ENCODE measurements at regions not wholly inside any gene's neighbourhood (a gene's known extent, or its start where the extent isn't known, plus 50 kb on each side); places are given as distances from the start of the nearest gene placed in this dataset.
"Not testable (repeated sequence)": the region's sequence is repeated elsewhere in the genome, so short reads cannot be mapped to it uniquely, and the experiment has no call there.

DNA sequence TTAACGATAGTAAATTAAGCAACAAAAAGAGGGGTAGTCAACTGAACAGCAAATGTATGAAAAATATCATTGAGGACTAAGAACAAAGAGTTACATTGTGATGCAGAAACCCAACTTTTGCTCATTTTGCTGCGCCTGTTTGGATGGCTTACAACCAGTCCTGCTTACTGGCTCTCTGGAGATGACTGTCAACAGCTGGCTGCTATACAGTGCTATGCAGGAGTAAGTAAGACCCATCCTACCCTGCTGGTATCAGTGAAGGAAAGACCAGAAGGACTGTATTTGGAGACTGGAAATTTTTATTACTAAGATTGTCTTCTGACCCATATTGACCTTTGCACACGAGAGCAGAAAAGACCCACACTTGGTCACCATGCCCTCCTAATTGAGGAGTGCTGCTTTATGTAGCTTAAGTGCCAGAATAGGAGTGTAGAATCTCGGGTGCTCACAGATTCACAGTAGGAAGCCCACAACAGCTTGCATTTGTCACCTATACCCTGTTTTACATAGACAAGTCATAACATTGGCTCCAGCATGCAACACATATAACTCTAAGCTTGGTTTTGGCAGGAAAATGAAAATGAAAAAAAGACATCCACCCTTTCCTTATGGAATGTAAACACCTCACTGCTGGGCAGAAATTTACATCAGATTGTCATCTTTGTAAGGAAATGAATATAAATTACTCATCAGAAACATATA lies 1915.0 kb upstream of the CELF4 start:
- no peak overlapping the region for H3K4me3 ChIP-seq (ENCODE audit: low read depth, low read length)

DNA sequence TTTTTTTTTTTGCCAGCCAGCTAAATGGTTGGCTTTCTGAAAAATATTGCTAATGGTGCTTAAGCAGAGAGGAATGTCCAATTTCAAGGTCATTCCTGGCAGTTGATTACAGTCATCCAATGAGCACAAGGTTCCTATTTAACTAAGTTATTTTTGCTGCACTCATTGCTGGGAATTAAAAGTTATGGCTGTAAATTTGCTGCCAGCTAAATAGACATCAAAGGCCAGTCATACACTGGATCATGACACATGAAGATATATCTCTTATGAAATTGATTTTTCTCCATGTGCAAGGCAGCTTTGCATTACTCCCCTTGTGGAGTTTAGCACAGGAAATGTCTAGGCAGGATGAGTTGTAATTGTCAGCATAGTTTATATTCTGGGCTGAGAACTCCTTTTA lies 1898.4 kb upstream of the CELF4 start:
- no peak overlapping the region for H3K4me3 ChIP-seq (ENCODE audit: low read depth, low read length)

DNA sequence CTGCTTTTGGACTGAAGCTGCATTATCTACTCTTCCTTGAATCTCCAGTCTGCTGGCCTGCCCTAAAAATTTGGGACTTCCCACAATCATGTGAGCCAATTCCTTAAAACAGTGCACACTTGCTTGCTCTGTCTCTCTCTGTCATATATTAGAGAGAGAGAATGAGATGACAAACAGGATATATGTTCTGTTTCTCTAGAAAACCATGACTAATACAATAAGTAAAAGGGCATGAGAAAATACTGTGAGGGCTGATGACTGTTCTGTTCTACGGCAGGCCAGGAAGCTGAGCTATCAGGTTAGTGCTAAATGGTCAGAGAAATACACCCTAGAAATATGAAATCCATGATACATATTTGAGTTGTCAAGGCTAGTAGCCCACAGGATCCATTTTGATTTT lies 1896.8 kb upstream of the CELF4 start:
- H3K4me3 ChIP-seq (ENCODE audit: low read depth, low read length), result no peak overlapping the region

DNA sequence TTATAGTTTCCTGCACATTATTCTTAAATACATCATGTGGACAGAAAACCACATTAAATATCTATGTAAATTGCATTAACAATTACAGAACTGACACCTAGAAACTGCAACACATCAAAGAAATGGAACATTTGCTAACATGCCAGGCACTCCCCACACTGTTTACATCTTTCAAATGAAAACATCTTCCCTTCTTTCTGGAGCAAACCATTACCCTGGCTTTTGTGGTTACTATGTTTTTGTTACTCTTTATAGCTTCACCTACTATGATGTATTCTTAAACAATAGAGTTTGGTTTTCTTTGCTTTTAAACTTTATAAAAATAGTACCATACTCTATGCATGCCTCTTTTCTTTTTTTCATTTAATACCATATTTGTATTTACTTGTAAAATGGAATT lies 1894.5 kb upstream of the CELF4 start:
- H3K4me3 ChIP-seq (ENCODE audit: low read depth, low read length), result no peak overlapping the region

DNA sequence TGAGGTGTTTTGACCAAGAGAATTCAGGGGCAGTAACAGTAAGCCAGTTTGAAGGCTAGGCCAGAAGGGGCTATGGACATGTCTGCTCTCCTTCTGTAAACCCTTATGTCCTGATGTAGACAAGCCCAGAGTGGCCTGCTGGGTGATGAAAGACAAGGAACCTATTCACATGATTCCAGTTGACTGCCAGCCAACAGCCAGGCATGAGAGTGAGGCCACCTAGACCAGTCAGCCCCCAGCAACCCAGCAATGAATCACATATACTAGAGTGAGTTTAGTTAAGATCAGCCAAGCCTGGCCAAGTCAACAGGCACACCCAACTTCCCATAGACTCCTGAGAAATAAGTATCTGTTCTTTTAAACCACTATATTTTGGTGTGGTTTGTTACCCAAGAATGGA lies 1889.7 kb upstream of the CELF4 start:
- no peak overlapping the region for H3K4me3 ChIP-seq (ENCODE audit: low read depth, low read length)

DNA sequence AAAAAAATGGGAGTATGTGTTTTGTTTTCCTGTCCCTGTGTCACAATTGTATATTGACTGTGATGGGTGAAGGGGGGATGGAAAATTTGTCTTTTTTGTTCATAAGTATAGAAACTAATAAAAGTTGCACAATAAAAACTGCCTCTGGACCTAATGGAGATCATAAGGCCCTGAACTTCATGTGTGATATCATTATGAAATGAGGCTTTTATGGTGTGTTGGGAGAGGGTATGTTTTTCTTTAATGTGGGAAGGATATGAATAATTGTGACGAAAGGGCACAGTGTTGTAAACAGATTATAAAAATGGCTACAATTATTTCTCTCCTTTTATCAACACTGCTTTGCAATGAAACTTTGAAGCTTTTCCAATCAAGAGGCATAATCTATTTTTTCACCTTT lies 1889.3 kb upstream of the CELF4 start:
- H3K4me3 ChIP-seq (ENCODE audit: low read depth, low read length), result no peak overlapping the region

DNA sequence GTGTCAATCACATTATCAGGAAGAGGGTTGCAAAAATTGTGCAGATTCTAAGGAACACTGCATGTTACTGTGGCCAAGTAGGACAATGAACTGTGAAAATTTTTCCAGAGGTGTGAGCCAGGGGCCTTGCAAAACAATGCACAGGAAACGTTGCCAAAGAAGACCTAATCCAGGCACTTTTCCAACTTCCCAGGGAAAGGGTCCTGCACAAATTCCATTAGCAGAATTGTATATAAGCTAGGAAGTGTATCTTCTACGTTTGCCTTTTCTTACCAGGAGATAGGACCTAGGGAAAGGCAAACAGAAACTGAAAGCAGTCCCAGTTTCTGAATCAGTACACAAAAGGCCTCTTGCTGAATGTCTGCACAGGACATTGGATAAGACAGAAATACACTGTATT lies 1888.3 kb upstream of the CELF4 start:
- H3K4me3 ChIP-seq (ENCODE audit: low read depth, low read length), result no peak overlapping the region

DNA sequence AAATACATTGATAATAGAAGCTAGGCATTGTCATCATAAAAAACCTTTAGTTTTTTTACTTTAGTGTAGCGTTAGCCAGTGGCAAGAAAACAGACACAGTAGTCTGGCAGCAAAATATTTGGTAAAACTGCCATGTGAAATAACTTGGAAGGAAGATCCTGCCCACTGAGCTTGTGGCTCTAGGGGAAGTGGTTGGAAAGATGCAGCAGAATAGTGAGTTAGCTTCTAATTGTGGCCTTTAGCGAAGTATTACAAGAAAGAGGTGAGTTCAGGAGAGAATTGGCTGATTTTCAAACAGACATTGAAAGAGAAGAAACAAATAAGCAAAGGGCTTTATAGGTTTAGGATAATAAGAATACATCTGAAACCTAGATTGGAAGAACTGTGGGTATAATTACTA lies 1887.8 kb upstream of the CELF4 start:
- H3K4me3 ChIP-seq (ENCODE audit: low read depth, low read length), result no peak overlapping the region

DNA sequence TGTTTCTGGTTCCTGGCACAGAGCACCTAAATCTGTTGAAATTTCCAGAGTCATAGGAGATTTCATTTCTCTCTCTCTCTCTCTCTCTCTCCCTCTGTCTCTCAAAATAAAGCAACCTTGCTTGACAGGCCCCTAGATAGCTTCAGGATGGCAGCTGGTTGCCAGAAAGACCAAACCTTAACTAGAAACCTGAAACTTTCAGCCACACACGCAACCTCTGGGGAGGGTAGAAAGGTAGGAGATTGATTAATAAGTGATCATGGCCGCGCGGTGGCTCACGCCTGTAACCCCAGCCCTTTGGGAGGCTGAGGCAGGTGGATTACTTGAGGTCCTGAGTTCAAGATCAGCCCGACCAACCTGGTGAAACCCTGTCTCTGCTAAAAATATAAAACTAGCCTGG lies 1885.4 kb upstream of the CELF4 start:
- no peak overlapping the region for H3K4me3 ChIP-seq (ENCODE audit: low read depth, low read length)

DNA sequence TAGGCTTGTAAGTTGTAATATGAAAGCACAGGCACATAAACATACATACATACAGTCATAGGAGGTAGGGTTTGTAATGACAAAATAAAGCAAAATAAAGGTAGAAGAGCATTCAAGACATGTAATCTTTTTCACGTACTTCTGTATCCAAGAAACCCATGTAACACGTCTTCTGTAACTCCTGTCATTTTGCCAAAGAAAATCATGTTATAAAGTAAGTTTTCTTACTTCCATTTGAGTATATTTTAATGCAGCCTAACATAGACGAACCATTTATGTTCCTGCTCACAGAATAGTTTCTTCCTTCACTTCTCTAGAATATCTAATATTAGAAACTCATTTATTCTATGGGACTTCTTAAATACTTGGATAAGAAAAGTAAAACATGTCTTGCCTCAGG lies 1884.0 kb upstream of the CELF4 start:
- H3K4me3 ChIP-seq (ENCODE audit: low read depth, low read length), result no peak overlapping the region

DNA sequence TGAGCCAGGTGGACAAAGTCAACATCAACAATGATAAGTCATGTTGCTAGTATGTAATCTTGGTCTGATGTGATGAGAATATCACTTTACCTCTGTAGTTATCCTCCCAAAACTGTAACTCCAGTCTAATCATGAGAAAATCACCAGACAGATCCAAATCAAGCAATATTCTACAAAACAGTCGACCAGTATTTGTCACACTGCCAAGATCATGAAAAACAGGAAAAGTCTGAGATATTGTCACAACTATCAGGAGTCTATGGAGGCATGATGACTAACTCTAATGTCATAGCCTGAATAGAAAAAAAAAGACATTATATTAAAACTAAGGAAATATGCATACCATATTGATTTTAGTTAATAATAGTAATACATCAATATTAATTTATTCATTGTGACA lies 1883.3 kb upstream of the CELF4 start:
- H3K4me3 ChIP-seq (ENCODE audit: low read depth, low read length), result no peak overlapping the region

DNA sequence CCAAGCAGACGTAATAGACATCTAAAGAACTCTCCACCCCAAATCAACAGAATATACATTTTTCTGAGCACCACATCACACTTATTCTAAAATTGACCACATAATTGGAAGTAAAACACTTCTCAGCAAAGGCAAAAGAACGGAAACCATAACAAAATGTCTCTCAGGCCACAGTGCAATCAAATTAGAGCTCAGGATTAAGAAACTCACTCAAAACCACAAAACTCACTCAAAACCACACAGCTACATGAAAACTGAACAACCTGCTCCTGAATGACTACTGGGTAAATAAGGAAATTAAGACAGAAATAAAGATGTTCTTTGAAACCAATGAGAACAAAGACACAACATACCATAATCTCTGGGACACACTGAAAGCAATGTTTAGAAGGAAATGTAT lies 1879.4 kb upstream of the CELF4 start:
- not testable (repeated sequence) for H3K4me3 ChIP-seq (ENCODE audit: low read depth, low read length)

DNA sequence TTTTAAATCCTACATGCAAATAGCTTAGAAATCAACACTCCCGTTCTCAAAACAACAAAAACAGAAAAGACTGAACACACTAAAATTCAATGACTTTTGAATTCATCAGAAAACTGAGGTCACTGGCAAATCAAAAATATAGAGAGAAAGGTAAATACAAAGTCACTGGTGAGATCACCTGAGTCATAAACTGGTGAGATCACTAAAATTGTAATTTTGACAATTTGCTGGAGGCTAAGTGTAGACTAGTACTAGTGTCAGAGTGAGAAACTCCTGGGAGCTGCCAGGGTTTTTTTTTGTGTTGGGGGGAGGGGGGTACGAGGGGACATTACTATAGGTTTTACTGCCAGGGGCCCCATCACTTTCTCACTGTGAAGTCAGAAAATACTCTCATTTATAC lies 1876.0 kb upstream of the CELF4 start:
- H3K4me3 ChIP-seq (ENCODE audit: low read depth, low read length), result no peak overlapping the region

DNA sequence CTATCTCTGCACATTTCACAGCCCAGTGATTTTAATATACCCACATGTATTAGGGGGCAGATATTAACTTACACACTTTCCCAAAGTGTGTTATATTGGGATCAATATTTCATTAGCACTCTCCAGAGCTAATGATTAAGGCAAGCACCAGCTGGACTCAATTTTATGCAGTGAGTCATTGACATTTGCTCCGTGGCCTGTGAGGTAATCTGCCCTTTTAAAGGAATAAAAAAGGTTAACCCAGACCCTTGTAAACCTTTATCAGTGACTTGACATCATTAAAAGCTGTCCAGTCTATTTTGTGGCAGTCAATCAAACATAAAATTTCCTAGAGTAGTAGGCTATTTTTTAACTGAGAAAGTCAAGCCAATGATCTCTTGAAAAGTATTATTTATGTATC lies 1870.4 kb upstream of the CELF4 start:
- no peak overlapping the region for H3K4me3 ChIP-seq (ENCODE audit: low read depth, low read length)

DNA sequence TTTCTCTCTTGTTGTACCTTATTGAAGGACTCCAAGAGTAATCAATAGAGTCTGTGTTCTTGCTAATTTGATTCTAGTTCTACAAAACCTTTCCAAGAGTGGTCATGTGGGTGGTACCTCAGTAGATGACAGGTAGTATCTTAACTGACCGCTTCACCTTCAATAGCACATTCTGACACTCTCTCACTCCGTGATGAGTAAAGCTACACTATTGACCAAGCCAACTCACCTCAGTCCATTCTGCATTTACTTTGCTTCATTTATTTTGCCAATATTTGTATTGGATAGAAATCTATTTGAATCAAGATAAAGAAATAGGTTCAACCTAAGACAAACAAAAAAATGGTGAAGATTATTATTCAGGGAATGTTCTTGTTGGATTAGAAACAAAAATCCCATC lies 1869.6 kb upstream of the CELF4 start:
- no peak overlapping the region for H3K4me3 ChIP-seq (ENCODE audit: low read depth, low read length)

DNA sequence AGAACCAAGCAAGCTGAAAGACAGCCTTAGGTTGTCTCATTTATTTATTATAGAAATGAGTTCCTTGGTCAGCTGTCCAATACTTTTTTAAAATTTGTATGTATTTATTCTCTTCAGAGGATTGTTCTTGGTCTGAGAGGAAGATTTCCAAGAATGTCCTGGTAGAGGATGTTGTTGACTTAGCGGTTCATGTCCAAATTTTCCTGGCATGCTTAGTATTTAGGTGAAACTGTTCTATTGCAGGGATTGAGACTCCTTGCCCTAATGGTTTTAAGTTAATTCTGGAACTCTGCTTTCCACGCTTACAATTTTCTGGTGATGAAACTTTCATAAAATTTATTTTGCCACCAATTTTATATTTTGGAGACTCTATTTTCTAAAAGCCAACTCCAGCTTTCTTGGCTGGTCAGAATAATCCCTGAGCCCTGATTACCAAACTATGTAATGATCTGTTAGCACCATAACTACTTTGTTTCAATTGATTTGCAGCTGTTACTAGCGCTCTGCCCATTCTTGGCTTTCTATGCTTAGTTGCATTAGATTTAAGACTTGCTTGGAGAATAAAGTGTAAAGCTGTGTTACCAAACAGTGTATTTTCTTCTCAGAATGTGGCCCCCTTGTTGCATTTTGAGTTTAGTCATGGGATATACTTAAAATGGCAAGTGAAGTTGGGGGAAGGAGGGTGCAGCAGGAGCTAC lies 1868.8 kb upstream of the CELF4 start:
- no peak overlapping the region for H3K4me3 ChIP-seq (ENCODE audit: low read depth, low read length)

DNA sequence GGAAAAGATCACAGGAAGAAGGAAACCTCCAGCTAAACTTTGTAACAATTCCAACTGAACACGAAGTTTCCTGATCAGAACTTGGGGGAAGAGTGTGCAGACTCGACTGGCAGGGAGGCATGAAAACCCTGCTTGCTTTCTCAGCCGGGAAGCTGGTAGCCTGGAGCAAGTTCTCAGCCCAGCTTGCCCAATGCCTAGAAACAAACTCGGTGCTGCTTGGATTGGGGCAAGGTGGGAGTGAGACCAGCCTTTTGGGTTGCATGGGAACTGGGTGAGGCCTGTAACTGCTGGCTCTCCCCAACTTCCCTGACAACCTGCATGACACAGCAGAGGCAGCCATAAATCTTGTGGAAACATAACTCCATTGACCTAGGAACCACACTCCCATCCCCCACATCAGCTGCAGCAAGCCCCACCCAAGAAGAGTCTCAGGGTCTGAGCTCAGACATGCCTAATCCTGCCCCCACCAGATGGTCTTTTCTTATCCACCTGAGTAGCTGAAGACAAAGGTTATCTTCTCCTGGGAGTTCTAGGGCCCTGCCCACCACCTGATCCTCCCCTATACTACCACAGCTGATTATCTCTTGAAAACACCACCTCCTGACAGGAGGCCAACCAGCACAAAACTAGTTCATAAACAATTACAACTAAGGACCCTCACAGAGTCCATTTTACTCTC lies 1859.7 kb upstream of the CELF4 start:
- no peak overlapping the region for H3K4me3 ChIP-seq (ENCODE audit: low read depth, low read length)

DNA sequence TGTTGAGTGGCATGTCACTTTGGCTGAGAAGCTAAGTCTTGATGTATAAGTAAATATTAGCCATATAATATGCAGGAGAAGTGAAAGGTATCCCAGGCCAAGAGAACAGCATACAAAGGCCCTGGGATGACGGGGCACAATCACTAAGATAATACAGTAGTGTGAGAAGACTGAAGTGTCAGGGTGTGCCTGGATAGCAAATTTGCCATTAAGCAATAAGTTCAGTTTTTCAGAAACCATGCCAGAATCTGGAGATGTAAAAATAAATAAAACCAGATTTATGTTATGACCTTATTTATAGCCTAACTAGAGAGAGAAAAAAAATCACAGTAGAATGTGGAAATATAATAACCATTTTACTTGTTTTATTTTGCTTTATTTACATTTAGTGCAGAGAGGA lies 1858.7 kb upstream of the CELF4 start:
- H3K4me3 ChIP-seq (ENCODE audit: low read depth, low read length), result no peak overlapping the region

DNA sequence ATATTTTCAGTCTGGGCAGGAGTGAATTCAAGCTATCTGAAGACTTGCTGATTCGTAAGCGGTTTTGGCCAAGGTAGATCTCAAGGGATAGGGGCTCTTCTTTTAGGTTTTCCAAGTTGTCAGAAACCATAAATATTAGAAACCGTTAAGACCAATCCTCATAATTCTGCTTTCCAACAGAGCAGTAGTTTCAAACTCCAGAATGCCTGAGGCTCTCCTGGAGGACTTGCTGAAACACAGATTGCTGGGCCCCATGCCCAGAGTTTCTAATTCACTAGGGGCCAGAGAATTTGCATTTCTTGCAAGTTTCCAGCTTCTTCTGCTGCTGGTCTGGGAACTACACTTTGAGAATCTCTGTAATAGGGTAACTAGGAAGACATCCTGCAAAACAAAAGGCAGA lies 1855.7 kb upstream of the CELF4 start:
- H3K4me3 ChIP-seq (ENCODE audit: low read depth, low read length), result no peak overlapping the region

DNA sequence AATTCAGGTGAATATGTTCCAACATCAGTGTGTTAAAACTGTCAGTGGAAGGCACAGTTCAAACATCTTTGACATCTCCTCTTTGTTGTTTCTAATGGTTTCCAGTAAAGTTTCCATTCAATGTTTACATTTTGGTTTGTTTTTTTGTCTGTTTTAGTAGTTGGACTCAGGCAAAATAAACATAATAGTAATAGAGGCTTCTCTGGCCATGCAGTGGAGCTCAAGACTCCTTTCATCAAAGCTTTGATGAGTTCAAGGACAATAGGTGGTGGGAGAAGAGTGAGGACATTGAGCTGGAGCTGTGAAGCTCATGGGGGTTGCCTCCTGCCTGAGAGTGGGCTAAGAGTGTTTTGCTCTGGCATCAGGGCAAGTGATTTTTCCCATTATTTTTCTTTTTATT lies 1853.7 kb upstream of the CELF4 start:
- no peak overlapping the region for H3K4me3 ChIP-seq (ENCODE audit: low read depth, low read length)

DNA sequence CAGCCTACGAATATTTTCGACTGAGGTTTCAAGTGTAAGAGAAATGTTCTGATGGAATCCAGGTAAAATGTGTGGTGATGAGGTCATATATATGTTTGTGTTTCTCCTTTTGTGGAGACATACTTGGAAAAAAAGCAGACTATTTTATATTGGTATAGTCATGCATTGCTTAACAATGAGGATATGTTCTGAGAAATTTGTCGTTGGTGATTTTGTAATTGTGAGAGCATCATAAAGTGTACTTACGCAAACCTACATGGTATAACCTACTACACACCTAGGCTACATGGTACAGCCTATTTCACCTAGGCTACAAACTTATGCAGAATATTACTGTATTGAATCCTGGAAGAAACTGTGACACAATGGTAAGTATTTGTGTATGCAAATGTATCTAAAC lies 1849.9 kb upstream of the CELF4 start:
- no peak overlapping the region for H3K4me3 ChIP-seq (ENCODE audit: low read depth, low read length)

DNA sequence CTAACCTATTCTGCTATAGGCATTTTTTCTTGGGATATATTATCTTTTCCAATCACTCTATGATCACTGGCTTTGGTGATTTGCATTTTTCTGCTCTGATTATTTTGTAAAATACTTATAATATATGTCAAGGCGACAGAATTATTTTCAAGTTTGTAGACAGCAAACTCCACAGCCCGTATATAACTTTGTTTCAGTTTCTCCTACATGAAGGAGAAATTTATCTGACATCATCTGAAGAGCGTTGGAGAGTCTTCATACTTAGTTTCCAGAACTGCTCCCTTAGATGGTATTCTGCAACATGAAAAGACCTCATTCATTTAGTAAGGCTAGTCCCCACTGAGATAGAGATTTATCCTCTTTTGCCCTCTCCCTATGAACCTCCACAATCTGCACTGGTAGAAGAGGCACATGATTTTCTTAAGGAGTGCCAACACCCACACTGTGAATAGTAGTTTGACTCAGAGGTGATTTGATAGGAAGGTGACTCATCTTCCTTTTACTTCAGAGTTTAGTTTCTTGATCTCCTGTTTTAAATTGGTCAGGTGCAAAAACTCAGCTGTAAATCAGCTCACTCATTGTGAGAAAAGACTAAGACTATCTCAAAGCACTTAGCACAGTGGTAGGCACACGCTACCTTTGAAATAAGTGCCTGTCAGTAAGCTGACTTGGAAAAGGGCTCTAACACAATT lies 1848.6 kb upstream of the CELF4 start:
- H3K4me3 ChIP-seq (ENCODE audit: low read depth, low read length), result no peak overlapping the region
